Stimulated activated CD4-positive, alpha-beta T cell treated with anti-CD3 and anti-CD28 coated beads, Interleukin-12 subunit alpha, Interleukin-12 subunit beta, amount 100 ng/mL, for 48 hours (primary cell): ENCODE measurements at regions not wholly inside any gene's neighbourhood (a gene's known extent, or its start where the extent isn't known, plus 50 kb on each side); places are given as distances from the start of the nearest gene placed in this dataset.
"Not testable (repeated sequence)": the region's sequence is repeated elsewhere in the genome, so short reads cannot be mapped to it uniquely, and the experiment has no call there.

Source experiments
- DNase-seq, 3 donors: peaks; one replicate each; pipeline ENCODE4 v3.0.0-alpha.2; 2020; ENCODE audit warnings: low read depth in 2 of 3, low spot score in 1 of 3

- no peak for DNase-seq
Measured at GRCh38 chr2:180699657-180700361, 280.6 kb upstream of the UBE2E3 start.

- DNase-seq: no peak
Measured at GRCh38 chr2:180698668-180699067, 281.7 kb upstream of the UBE2E3 start.

GRCh38 chr2:180695586-180696401 lies 284.6 kb upstream of the UBE2E3 start:
- DNase-seq: no peak

GRCh38 chr2:180694445-180695421 lies 285.7 kb upstream of the UBE2E3 start:
- no peak for DNase-seq

- DNase-seq: no peak
Measured at GRCh38 chr2:180692322-180692721, 288.1 kb upstream of the UBE2E3 start.

- not testable (repeated sequence) for DNase-seq
Measured at GRCh38 chr2:180691855-180692223, 288.6 kb upstream of the UBE2E3 start.

GRCh38 chr2:180691186-180691854 lies 289.1 kb upstream of the UBE2E3 start:
- not testable (repeated sequence) for DNase-seq

GRCh38 chr2:180690611-180691010 lies 289.8 kb upstream of the UBE2E3 start:
- DNase-seq: no peak

GRCh38 chr2:180682871-180683270 lies 297.5 kb upstream of the UBE2E3 start:
- DNase-seq: no peak

GRCh38 chr2:180679693-180680092 lies 300.7 kb upstream of the UBE2E3 start:
- DNase-seq: no peak

- DNase-seq: no peak
Measured at GRCh38 chr2:180678625-180678972, 301.8 kb upstream of the UBE2E3 start.

- no peak for DNase-seq
Measured at GRCh38 chr2:180677930-180678624, 302.3 kb upstream of the UBE2E3 start.

GRCh38 chr2:180677200-180677599 lies 303.2 kb upstream of the UBE2E3 start:
- DNase-seq: no peak

GRCh38 chr2:180676520-180677025 lies 303.8 kb upstream of the UBE2E3 start:
- DNase-seq: no peak

- DNase-seq: no peak
Measured at GRCh38 chr2:180675170-180675569, 305.2 kb upstream of the UBE2E3 start.

GRCh38 chr2:180672377-180672776 lies 308.0 kb upstream of the UBE2E3 start:
- no peak for DNase-seq

- DNase-seq: no peak
Measured at GRCh38 chr2:180670302-180671003, 310.0 kb upstream of the UBE2E3 start.

GRCh38 chr2:180669016-180669415 lies 311.4 kb upstream of the UBE2E3 start:
- no peak for DNase-seq

- DNase-seq: no peak
Measured at GRCh38 chr2:180664507-180664906, 315.9 kb upstream of the UBE2E3 start.
